HG03432 (cell line): ENCODE measurements at regions not wholly inside any gene's neighbourhood (a gene's known extent, or its start where the extent isn't known, plus 50 kb on each side); places are given as distances from the start of the nearest gene placed in this dataset.
"Not testable (repeated sequence)": the region's sequence is repeated elsewhere in the genome, so short reads cannot be mapped to it uniquely, and the experiment has no call there.

Experiments
- ATAC-seq: cut with Tn5 transposase; IDR thresholded peaks from one replicate; pipeline ENCODE4 v1.9.1; 2021; ENCODE audit warnings: mild to moderate bottlenecking, moderate library complexity; ENCODE audit not compliant: unreplicated experiment

DNA sequence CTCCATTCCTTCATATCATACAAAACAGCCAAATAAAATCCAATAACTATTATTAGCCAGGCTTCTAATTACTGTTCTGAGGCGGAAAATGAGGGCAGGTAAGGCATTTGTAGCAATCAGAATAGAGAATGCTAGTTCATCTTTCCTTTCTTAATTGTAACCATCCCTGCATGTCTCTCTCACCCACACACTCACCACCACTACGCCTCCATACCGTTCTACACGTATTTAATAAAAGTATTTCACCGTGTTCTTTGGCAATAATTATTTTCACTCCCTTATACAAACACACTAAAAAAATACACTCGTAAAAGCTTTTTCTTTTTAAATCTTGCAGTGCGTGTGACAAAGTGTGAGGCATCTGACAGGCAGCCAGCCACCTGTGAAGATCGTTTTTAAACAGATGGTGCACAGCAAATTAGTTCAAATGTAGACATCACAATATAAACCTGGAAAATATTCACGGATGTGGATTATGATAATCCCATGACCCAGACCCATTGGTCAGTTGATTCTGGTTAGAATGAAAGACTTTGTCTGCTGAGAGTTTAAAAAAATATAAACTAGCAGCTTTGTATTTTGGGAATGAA, 653.6 kb downstream of the REEP3 start:
- ATAC-seq = no peak

DNA sequence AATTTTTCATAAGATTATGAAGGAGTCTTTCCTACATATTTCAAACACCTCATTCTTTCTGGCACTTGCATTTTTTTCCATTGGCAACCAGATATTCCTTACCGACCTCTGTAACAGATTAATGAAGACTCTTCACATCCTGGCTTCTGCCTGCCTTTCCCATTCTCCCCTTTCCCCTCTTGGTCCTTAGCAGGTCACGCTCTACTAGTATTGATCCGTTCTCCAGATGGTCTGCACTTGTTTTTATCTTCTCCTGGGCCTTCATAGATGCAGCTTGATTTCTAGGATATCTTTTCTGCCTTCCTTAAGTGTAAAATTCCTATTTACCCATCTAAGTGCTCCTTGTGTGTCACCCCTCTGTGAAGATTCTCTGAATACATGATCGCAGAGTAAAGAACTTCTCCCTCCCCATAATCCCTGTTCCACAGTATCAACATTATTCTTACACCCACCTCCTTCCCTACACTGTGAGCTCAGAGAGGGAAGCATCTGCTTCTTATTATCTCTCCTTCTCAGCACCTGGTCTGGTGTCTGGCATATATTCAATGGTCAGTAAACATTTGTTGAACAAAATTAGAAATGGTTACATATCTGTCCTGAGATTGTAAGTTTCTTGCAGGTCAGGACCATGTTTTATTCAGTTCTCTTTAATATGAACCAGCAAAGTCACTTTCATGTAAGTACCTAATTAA, 654.2 kb downstream of the REEP3 start:
- no peak for ATAC-seq

DNA sequence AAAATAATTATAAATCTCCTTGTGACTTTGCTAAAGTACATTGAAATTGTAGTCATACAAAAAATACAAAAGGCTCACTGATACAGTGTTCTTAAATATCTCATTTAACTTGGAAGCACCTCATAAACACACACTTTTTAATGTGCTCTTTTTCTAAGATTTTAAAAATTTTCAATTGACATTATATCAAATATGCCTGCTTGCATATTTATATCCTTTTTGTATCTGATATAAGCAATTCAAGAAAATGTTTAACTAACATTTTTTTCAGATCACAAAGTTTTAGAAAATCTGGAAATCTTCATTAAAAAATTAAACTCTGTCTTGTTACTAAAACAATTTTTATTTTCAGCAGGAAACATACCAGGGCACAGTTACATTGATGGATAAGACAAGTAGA, 661.5 kb downstream of the REEP3 start:
- ATAC-seq = no peak

DNA sequence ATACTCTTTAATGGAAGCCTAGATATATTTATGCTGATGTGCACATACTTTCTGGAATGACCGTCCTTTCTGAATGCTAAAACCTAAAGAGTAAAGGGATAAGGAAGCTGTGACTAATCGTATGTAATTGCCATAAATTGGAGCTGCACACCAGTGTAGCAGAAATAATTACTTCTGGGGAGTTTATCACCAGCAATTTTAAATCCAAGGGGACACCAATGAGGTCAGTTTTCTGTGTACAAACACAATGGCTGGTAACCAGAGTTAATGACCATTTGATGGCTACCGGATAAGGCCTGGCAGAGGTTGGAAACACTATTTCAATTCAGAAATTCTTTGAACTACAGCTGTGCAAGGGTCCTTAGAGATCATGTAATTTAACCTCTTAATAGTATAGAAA, 670.1 kb downstream of the REEP3 start:
- ATAC-seq = no peak

DNA sequence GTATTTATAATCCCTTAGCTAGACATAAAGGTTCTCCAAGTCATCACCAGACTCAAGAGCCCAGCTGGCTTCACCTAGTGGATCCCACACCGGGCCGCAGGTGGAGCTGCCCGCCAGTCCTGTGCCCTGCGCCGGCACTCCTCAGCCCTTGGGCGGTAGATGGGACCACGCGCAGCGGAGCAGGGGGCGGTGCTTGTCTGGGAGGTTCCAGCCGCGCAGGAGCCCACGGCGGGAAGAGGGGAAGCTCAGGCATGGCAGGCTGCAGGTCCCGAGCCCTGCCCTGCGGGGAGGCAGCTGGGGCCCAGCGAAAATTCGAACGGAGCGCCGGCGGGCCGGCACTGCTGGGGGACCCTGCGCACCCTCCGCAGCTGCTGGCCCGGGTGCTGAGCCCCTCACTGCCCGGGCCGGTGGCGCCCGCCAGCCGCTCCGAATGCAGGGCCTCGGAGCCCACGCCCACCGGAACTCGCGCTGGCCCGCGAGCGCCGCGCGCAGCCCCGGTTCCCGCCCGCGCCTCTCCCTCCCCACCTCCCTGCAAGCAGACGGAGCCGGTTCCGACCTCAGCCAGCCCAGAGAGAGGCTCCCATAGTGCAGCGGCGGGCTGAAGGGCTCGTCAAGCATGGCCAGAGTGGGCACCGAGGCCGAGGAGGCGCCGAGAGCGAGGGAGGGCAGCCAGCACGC, 675.6 kb downstream of the REEP3 start:
- ATAC-seq = no peak

DNA sequence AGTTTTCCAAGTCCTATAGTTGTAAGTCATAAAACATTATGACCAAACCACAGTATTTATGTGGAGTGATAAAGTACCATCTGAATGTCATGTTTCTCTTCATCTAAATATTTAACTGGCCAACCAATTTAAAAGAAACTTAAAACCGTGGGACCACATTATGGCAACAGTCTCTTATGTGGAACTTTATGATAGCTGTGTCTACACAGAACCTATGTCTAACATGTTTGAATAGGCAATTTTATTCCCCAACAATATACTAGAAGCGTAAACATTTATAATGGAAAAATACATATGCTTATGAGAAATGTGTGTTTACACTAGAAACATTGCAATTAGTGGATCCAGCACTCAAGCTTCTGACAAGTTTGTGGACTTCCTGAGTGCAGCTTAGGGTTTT, 680.7 kb downstream of the REEP3 start:
- ATAC-seq = no peak

DNA sequence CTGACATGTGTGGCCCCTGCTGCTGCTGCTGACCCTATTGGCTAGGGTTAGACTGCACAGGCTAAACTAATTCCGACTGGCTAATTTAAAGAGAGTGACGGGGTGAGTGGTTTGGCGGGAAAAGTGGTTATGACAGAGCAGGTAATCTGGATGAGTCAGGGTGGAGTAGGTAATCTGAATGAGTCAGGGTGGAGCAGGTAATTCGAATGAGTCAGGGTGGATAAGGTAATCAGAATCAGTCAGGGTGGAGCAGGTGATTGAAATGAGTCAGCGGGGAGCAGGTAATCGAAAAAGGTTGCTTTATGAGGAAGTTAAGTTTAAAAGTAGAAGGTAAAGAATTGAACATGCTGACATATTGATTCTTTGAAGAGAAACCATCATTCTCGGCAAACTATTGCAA, 683.3 kb downstream of the REEP3 start:
- ATAC-seq = not testable (repeated sequence)

GRCh38 chr10:64206409-64206808, 685.2 kb downstream of the REEP3 start:
- no peak for ATAC-seq

DNA sequence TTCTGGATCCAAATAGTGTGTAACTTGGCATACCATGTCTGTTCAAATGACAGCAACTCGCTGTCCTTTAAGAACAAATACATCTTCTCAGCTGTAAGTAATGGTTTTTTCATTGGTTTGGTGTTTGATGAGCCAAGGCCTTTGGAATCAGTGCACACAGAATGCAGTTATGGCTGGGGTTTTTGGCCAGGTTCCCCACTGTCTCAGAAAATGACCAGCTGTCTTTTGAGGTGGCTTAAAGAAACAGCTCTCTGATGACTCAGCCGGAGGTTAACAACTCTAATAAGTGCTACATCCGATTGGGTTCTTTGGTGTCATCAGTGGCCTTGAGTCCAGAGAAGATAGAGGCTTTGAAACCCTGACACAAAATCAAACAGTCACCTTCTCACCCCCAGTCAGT, 688.4 kb downstream of the REEP3 start:
- ATAC-seq = no peak

- ATAC-seq = no peak
Observed at GRCh38 chr10:64210211-64210610, 689.0 kb downstream of the REEP3 start.

- ATAC-seq = no peak
Observed at GRCh38 chr10:64211466-64211865, 690.3 kb downstream of the REEP3 start.

DNA sequence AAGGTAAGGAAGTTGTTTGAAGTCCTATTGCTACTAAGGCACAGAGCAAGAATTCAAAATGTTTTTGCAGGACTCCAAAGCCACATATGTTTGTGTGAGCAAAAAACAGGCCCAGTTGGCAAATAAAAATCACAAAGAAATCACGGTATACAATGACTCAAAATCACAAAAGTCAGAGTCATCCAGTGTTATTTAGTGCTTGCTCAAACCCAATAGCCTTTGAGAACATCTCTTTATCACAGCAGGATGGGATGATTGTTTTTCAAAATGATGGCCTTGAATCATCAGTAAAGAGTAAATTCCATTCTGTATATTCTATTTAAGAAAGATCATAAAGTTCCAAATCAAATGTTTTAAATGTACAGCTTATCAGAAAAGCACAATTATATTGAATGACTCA, 693.9 kb downstream of the REEP3 start:
- no peak for ATAC-seq

GRCh38 chr10:64219271-64220025, 698.2 kb downstream of the REEP3 start:
- ATAC-seq = no peak

DNA sequence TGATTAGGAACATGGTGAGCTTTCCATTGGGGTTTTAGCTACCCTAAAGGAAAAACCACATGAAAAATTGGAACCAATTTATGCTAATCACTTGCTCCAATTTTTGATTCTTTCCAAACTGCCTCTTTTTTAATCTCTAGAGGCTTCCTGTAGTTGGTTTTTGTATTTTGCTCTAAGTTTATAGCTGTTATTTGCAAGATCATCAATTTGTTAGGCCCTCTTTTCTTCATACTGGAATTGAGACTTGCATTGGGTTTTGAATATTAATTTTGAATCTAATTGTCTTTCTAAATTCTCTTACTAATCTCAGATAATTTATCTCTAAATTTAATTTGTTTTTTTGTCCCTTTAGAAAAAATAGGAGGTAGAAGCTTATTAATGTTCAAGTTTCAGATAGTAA, 713.3 kb downstream of the REEP3 start:
- no peak for ATAC-seq

DNA sequence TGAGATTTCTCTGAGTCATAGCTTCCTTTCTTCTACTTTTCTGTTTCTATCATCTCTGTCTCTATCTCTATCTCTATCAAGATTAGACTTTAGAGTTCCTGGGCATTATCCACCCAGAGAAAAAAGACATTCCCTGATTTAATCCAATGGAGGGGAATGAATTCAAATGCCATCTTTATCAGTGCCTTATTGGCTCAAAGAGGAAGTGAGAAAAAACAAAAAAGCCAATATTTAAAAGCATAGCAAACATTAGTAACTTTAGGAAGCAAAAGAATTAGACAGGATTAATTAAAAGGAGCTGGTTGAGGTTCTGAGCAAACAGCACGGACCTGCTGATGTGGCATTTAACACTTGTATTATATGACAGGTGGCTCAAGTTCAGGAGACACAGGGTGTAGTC, 736.5 kb downstream of the REEP3 start:
- no peak for ATAC-seq

- peak; percentile 89 for ATAC-seq
Observed at GRCh38 chr10:64261092-64261491, 739.9 kb downstream of the REEP3 start.

- peak; percentile 11 for ATAC-seq
Observed at GRCh38 chr10:64261676-64262075, 740.5 kb downstream of the REEP3 start.

DNA sequence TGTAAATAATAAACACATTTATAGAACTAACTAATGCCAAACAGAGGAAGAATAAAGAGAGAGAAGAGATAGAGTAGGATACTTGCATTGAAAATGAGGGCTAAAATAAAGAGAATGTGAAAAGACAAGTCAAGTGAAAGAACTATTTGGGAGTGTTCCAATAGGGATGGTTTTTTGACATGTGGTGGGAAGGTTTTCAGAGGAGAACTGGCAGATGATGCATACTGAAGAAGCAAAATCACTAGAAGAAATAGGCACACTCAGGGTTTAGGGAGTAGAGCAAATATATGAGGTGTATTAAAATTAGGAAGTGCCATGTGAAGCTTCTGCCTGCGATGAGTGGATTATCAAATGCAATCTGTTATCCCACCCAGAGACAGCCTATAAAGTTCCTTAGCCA, 744.8 kb downstream of the REEP3 start:
- ATAC-seq = no peak

DNA sequence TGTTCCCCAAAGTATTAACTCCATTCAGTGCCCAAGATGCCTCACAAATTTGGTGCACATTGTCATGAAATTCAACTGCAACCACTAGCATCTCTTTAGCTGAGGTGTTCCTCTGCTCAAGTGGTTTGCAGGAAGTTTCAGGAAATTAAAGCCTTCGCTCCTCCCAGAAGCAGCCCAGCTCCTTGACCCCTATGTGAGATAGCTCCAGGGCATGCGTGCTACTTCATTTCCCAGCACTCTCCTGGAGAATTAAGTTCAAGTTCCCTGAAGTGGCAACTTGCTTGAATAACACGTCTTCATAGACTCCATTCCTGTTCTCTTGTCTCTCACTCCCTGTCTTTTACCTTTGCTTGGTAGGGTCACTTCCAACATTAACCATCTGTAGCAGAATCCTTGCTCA, 750.3 kb downstream of the REEP3 start:
- no peak for ATAC-seq

DNA sequence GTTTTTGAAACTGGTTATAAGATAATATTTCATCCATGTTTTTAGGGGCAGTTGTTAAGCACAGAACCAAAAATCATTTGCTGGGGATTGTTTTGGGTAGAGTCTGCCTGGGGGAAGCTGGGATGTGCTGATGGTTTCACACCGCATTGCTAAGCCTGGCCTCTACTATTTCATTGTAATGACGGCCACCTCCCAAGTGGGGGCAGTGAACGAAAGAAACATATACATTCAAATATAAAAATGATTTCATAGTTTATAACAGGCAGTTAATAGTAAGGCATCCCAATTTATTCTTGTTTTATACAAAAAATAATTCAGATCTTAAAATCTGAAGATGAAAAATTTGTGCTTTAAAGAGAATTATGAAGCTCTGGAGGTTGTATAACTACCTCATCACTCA, 750.8 kb downstream of the REEP3 start:
- no peak for ATAC-seq

GRCh38 chr10:64275001-64275400, 753.8 kb downstream of the REEP3 start:
- no peak for ATAC-seq

- ATAC-seq = peak; percentile 86
Observed at GRCh38 chr10:64275774-64276173, 754.6 kb downstream of the REEP3 start.
